ENCODE measurements at regions not wholly inside any gene's neighbourhood (a gene's known extent, or its start where the extent isn't known, plus 50 kb on each side); places are given as distances from the start of the nearest gene placed in this dataset.

DNA sequence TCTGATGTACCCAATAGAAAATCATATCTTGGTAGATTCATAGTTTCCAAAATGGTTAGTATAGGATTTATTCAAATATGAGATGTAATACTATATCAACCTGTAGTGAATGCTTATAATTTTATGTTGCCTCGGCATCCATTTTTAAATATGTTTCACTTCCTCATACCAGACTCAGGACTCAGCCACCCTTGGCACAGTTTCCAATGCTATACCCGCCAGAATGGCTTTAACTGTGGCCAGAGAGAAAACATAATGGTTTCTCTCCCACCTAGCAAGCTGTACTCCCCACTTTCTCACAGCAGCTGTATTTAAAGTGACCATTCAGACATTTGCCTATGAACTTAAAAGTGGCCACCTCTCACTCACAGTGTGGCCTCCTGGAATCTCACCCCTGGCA lies 466.6 kb upstream of the PABPC4L start:
- Histone ChIP-seq H3K27me3 (ENCODE audit: control insufficient read depth, insufficient read depth, low read length) (no peaks in the 10 kb centered on the region), H3K27ac (ENCODE audit: low read length) (no peak overlapping the region), H3K4me1 (ENCODE audit: control insufficient read depth, insufficient read depth, low read length) (no peaks in the 10 kb centered on the region), H3K36me3 (ENCODE audit: control insufficient read depth, insufficient read depth, low read length) (no peaks in the 10 kb centered on the region), H3K4me3 (ENCODE audit: low read length) (no peak overlapping the region), H3K9me3 (ENCODE audit: control insufficient read depth, low read depth, low read length) (peaks cover 4% of the 10 kb centered on the region)
- no peak for DNase-seq
- 100% methylated on average over 1 of the region's 2 CpGs for WGBS (ENCODE audit: insufficient coverage, low lambda C conversion rate)

DNA sequence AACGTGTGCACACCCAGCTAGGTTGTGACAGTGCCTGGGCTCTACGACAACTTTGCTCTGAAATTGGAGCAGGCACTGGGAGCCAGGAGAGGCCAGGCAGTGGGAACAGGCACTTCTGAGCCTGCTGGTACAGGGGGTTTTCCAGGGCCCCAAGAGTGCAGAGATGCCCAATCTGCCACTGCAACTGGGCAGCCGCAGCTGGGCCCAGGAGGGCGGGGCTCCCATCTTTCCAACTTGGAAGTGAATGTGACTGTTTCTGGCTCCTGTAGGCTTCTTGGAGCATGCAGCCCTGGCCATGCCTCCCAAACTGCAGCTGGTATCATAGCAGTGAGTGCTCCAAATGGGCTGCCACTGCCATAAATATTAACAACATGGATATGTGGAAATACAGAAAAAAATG lies 465.1 kb upstream of the PABPC4L start:
- no peaks in the 10 kb centered on the region for H3K36me3 ChIP-seq (ENCODE audit: control insufficient read depth, insufficient read depth, low read length)
- no peak for DNase-seq
- WGBS (ENCODE audit: insufficient coverage, low lambda C conversion rate), result no CpG with 5 or more reads among the region's 4 CpGs
- H3K27ac ChIP-seq (ENCODE audit: low read length), result no peak overlapping the region
- peaks cover 4% of the 10 kb centered on the region for H3K9me3 ChIP-seq (ENCODE audit: control insufficient read depth, low read depth, low read length)
- no peaks in the 10 kb centered on the region for H3K27me3 ChIP-seq (ENCODE audit: control insufficient read depth, insufficient read depth, low read length)
- no peaks in the 10 kb centered on the region for H3K4me1 ChIP-seq (ENCODE audit: control insufficient read depth, insufficient read depth, low read length)
- H3K4me3 ChIP-seq (ENCODE audit: low read length), result no peak overlapping the region

DNA sequence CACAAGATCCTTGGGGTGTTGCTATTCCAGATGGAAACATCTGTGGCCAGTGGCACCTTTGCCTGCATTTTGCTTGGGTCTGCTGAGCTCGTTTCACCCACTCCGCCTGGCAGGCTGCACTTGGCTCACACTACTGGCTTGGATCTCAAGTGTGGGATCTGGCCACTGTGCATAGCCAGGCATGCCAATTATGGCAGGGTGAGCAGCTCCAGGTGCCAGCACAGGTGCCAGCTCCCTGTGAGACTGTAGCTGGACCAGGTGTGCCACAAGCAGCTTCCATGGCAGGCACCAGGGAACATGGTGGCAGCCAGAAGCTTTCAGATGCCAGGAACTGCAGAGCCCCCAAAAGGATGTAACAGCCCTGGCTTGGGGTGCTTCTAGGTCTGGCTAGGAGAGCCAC lies 463.8 kb upstream of the PABPC4L start:
- H3K27ac ChIP-seq (ENCODE audit: low read length), result no peak overlapping the region
- H3K36me3 ChIP-seq (ENCODE audit: control insufficient read depth, insufficient read depth, low read length), result no peaks in the 10 kb centered on the region
- WGBS (ENCODE audit: insufficient coverage, low lambda C conversion rate), result no CpG with 5 or more reads among the region's 2 CpGs
- DNase-seq, result no peak
- H3K4me1 ChIP-seq (ENCODE audit: control insufficient read depth, insufficient read depth, low read length), result no peaks in the 10 kb centered on the region
- H3K4me3 ChIP-seq (ENCODE audit: low read length), result no peak overlapping the region
- no peaks in the 10 kb centered on the region for H3K27me3 ChIP-seq (ENCODE audit: control insufficient read depth, insufficient read depth, low read length)
- peaks cover 4% of the 10 kb centered on the region for H3K9me3 ChIP-seq (ENCODE audit: control insufficient read depth, low read depth, low read length)

DNA sequence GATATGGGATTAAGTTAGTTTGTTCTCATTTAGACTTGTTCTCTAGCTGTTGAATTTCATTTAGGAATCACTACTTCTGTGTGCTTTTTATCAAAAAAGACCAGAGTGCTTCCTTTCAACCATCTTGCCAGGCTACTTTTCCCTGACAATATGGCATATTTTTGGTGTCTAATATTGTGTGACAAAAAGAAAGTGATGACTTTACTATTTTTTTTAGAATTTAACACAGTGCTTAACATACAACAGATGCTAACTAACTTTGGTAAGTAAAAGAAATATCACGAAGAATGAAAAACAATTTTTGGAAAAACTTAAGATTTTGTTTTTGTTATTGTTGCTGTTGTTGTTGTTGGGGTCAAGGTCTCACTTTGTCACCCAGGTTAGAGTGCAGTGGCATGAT lies 462.2 kb upstream of the PABPC4L start:
- no peaks in the 10 kb centered on the region for H3K27me3 ChIP-seq (ENCODE audit: control insufficient read depth, insufficient read depth, low read length)
- WGBS (ENCODE audit: insufficient coverage, low lambda C conversion rate), result 80% methylated on average over 1 of the region's 1 CpG

DNA sequence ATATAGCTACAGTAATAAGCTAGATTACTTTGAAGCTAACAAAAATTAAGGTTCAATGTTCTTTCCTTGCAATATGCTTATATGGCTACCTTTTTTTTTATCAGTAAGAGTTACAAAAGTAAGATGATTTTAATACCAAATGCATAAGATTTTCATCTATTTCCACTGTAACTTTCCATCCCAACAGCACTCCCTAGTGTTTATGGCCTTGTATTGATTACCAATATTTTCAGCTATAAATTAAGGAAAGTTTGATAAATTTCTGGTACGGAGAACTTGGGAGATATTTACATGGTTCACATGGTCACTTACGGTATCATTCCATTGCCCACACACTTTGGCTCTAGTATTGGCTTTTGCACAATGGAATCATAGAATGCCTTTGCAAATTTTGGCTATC lies 448.9 kb upstream of the PABPC4L start:
- no peaks in the 10 kb centered on the region for H3K4me1 ChIP-seq (ENCODE audit: control insufficient read depth, insufficient read depth, low read length)
- no peaks in the 10 kb centered on the region for H3K27me3 ChIP-seq (ENCODE audit: control insufficient read depth, insufficient read depth, low read length)
- no peak overlapping the region for H3K27ac ChIP-seq (ENCODE audit: low read length)
- no peak overlapping the region for H3K4me3 ChIP-seq (ENCODE audit: low read length)
- no peaks in the 10 kb centered on the region for H3K9me3 ChIP-seq (ENCODE audit: control insufficient read depth, low read depth, low read length)
- no CpG with 5 or more reads among the region's 2 CpGs for WGBS (ENCODE audit: insufficient coverage, low lambda C conversion rate)
- H3K36me3 ChIP-seq (ENCODE audit: control insufficient read depth, insufficient read depth, low read length), result no peaks in the 10 kb centered on the region
- DNase-seq, result no peak

More for the DNA sequence above, 462.2 kb upstream of the PABPC4L start:
- Histone ChIP-seq H3K36me3 (ENCODE audit: control insufficient read depth, insufficient read depth, low read length) (no peaks in the 10 kb centered on the region), H3K9me3 (ENCODE audit: control insufficient read depth, low read depth, low read length) (peaks cover 4% of the 10 kb centered on the region), H3K4me3 (ENCODE audit: low read length) (no peak overlapping the region), H3K4me1 (ENCODE audit: control insufficient read depth, insufficient read depth, low read length) (no peaks in the 10 kb centered on the region), H3K27ac (ENCODE audit: low read length) (no peak overlapping the region)
- no peak for DNase-seq

DNA sequence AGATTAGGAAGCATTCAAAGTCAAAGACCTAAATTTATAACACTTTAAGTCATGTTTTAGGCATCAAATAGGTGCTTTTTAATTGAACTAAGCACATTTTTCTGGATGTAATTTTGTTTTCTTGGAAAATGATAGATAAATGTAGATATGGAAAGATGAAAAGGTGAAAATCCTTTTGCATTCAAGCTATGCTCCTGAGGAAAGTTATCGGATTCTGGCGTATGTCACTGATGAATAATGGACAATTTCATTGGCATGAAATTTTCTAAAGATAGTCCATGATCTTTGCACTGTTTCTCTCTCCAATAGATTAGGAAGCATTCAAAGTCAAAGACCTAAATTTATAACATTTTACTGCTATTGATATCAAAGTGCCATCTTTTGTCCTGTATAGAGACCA lies 444.2 kb upstream of the PABPC4L start:
- no peak overlapping the region for H3K4me3 ChIP-seq (ENCODE audit: low read length)
- 100% methylated on average over 2 of the region's 2 CpGs for WGBS (ENCODE audit: insufficient coverage, low lambda C conversion rate)
- H3K27me3 ChIP-seq (ENCODE audit: control insufficient read depth, insufficient read depth, low read length), result no peaks in the 10 kb centered on the region
- no peaks in the 10 kb centered on the region for H3K9me3 ChIP-seq (ENCODE audit: control insufficient read depth, low read depth, low read length)
- DNase-seq, result no peak
- no peak overlapping the region for H3K27ac ChIP-seq (ENCODE audit: low read length)
- H3K4me1 ChIP-seq (ENCODE audit: control insufficient read depth, insufficient read depth, low read length), result no peaks in the 10 kb centered on the region
- H3K36me3 ChIP-seq (ENCODE audit: control insufficient read depth, insufficient read depth, low read length), result no peaks in the 10 kb centered on the region

DNA sequence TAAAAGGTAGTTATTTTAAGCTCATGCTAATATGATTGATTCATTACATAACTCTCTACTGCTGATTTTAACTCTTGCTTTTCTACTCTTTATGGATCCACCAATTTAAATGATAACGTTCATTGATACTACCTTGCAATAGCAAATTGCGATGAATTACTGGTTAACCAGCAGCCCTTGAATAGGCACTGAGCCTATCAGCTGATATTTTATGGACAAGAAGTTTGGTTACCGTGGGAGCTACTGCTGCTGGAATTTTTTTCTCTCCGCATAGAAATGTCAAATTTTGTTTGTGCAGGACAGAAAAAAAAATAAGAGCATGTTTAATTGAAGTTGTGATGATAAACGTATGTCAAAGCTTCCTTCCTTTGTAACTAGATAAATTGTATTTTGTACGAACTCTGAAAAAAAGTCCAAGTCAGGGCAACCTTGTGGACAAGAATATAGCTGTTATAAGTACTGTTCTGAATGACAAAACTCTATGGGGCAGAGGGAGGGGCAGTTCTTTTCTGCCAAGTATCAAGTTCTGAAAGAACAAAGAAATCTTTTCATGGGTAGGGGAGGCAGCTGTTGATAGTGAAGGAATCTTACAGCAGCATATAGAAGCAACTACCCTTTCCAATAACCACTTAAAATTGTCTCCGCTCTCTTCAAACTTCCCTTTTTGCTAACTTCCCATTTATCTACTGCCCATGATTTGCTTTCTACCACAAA lies 434.9 kb upstream of the PABPC4L start:
- H3K9me3 ChIP-seq (ENCODE audit: control insufficient read depth, low read depth, low read length), result no peaks in the 10 kb centered on the region
- no peak overlapping the region for H3K27ac ChIP-seq (ENCODE audit: low read length)
- H3K27me3 ChIP-seq (ENCODE audit: control insufficient read depth, insufficient read depth, low read length), result no peaks in the 10 kb centered on the region
- 51% methylated on average over 3 of the region's 7 CpGs for WGBS (ENCODE audit: insufficient coverage, low lambda C conversion rate)
- DNase-seq, result no peak
- no peaks in the 10 kb centered on the region for H3K36me3 ChIP-seq (ENCODE audit: control insufficient read depth, insufficient read depth, low read length)
- H3K4me3 ChIP-seq (ENCODE audit: low read length), result no peak overlapping the region
- H3K4me1 ChIP-seq (ENCODE audit: control insufficient read depth, insufficient read depth, low read length), result no peaks in the 10 kb centered on the region

DNA sequence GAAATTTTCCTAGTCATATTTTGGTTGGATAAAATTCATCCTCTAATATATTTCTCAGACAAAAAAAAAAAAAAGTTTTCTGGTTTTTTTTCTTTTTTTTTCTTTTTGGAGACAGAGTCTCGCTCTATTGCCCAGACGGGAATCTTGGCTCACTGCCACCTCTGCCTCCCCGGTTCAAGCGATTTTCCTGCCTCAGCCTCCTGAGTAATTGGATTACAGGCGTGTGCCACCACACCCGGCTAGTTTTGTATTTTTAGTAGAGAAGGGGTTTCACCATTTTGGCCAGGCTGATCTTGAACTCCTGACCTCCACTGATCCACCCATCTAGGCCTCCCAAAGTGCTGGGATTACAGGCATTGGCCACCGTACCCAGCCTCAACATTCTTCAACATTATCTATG lies 432.7 kb upstream of the PABPC4L start:
- Histone ChIP-seq H3K4me1 (ENCODE audit: control insufficient read depth, insufficient read depth, low read length) (no peaks in the 10 kb centered on the region), H3K27me3 (ENCODE audit: control insufficient read depth, insufficient read depth, low read length) (no peaks in the 10 kb centered on the region), H3K27ac (ENCODE audit: low read length) (no peak overlapping the region), H3K36me3 (ENCODE audit: control insufficient read depth, insufficient read depth, low read length) (no peaks in the 10 kb centered on the region), H3K4me3 (ENCODE audit: low read length) (no peak overlapping the region), H3K9me3 (ENCODE audit: control insufficient read depth, low read depth, low read length) (no peaks in the 10 kb centered on the region)
- no peak for DNase-seq
- WGBS (ENCODE audit: insufficient coverage, low lambda C conversion rate), result no CpG with 5 or more reads among the region's 7 CpGs

DNA sequence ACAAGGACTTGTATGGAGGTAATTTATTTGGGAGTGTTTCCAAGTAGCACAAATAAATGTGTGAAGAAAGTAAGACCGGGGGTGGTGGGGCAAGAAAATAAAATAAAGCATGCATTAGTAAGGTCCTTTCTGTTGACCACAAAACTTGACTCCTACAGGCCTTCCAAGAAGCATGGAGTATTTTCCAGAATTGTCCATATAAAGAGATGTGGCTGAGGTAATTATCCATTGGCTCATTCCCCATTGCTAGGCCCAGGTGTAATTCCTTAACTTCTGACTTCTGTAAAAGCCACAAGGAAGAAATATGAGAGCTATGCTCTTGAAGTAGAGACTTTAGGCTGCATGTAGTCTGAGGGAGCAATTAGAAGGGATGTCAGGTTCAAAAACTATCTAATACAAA lies 430.5 kb upstream of the PABPC4L start:
- H3K4me1 ChIP-seq (ENCODE audit: control insufficient read depth, insufficient read depth, low read length), result peaks cover 6% of the 10 kb centered on the region
- H3K27me3 ChIP-seq (ENCODE audit: control insufficient read depth, insufficient read depth, low read length), result no peaks in the 10 kb centered on the region
- no peaks in the 10 kb centered on the region for H3K36me3 ChIP-seq (ENCODE audit: control insufficient read depth, insufficient read depth, low read length)
- H3K9me3 ChIP-seq (ENCODE audit: control insufficient read depth, low read depth, low read length), result no peaks in the 10 kb centered on the region
- WGBS (ENCODE audit: insufficient coverage, low lambda C conversion rate), result no CpG with 5 or more reads among the region's 1 CpG
- H3K4me3 ChIP-seq (ENCODE audit: low read length), result no peak overlapping the region
- DNase-seq, result no peak
- no peak overlapping the region for H3K27ac ChIP-seq (ENCODE audit: low read length)

DNA sequence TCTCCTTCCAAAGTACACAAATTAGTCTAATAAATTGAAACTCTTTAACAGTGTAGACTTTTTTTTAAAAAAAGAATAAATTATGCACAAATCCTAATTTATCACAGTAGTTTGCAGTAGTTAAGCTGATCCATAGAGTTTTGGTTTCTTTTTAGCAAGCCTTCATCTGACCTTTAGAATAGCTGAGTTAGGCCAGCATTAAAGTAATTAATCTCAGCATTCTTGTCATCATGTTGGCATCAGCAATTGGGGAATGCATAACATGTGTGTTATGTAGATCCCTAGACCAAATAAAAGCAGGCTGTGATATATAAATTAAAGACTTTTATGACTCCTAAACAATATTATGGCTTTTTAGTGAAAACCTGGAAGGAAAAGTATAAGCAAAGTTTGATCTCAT lies 426.5 kb upstream of the PABPC4L start:
- peak overlapping the region; percentile 76 for H3K27ac ChIP-seq (ENCODE audit: low read length)

DNA sequence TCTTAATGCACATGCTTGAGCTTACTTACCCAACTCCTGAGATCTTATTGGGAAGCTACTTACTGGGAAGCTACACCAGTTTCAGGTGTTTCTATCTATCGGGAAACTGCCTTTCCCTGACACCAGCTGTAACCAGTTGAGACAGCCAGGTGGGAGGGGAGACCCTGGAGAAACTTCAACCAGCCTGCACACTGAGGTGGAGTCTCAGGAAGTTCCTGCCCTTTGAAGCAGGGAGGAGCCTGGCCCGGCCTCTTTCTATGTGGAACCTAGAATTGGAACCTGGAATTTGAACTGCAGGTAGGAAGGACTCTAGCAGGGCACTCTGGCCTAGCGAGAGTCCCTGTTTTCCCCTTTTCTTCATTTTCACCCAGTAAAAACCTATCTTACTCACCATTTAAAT lies 425.8 kb upstream of the PABPC4L start:
- Histone ChIP-seq H3K4me1 (ENCODE audit: control insufficient read depth, insufficient read depth, low read length) (peaks cover 9% of the 10 kb centered on the region), H3K9me3 (ENCODE audit: control insufficient read depth, low read depth, low read length) (no peaks in the 10 kb centered on the region), H3K27ac (ENCODE audit: low read length) (peak overlapping the region; percentile 76), H3K27me3 (ENCODE audit: control insufficient read depth, insufficient read depth, low read length) (no peaks in the 10 kb centered on the region), H3K36me3 (ENCODE audit: control insufficient read depth, insufficient read depth, low read length) (no peaks in the 10 kb centered on the region), H3K4me3 (ENCODE audit: low read length) (no peak overlapping the region)
- WGBS (ENCODE audit: insufficient coverage, low lambda C conversion rate), result no CpG with 5 or more reads among the region's 3 CpGs
- DNase-seq, result peak; percentile 83 to 91

More for the DNA sequence above, 426.5 kb upstream of the PABPC4L start:
- Histone ChIP-seq H3K36me3 (ENCODE audit: control insufficient read depth, insufficient read depth, low read length) (no peaks in the 10 kb centered on the region), H3K9me3 (ENCODE audit: control insufficient read depth, low read depth, low read length) (no peaks in the 10 kb centered on the region), H3K4me1 (ENCODE audit: control insufficient read depth, insufficient read depth, low read length) (peaks cover 6% of the 10 kb centered on the region), H3K4me3 (ENCODE audit: low read length) (no peak overlapping the region), H3K27me3 (ENCODE audit: control insufficient read depth, insufficient read depth, low read length) (no peaks in the 10 kb centered on the region)
- DNase-seq, result peak; percentile 1 to 36

Data from large intestine (tissue), 3 donors.